H54 (cell line): ENCODE measurements at regions not wholly inside any gene's neighbourhood (a gene's known extent, or its start where the extent isn't known, plus 50 kb on each side); places are given as distances from the start of the nearest gene placed in this dataset.

Source experiments
- DNase-seq: peaks from one replicate; pipeline ENCODE4 v3.0.0; 2011; ENCODE audit warnings: low spot score, mixed read lengths; ENCODE audit not compliant: insufficient read length
- FAIRE-seq: peaks from 3 replicates; lab custom pipeline; 2011; peaks lifted over from hg19 to GRCh38; lab: Jason Lieb, UNC
- POLR2A ChIP-seq: IDR thresholded peaks from 2 replicates; pipeline ENCODE4 v1.6.1; 2011; ENCODE audit warnings: low read depth, mild to moderate bottlenecking, low read length

DNA sequence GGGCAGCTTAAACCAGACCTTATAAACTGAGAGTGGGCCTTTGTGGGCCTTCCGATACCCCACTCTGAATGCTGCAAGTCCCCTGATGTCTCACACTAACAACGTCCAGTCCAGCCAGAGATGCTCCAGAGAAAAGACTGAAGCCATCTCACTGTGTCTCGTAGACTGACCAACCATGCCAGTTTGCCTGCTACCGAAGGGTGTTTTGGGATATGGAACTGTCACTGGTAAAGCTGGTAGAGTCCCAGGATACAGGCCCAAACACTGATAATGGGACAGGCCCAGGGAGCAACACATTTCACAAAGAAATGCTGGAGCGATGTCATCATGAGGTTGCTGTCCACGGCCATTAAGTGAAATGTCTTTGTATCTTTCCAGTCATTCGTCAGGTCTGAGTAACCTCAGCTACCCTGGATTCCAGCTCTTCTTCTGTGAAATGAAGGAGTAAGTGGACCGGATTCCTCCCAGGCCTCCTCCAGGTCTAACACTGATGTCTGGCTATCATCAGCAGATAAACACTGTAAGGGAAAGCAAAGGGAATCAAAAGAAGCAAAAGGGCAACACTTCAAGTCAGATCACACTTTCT is 81.6 kb downstream of the SLC5A7 start:
- no peak for FAIRE-seq
- DNase-seq = no peak
- TF ChIP-seq POLR2A = no peak

DNA sequence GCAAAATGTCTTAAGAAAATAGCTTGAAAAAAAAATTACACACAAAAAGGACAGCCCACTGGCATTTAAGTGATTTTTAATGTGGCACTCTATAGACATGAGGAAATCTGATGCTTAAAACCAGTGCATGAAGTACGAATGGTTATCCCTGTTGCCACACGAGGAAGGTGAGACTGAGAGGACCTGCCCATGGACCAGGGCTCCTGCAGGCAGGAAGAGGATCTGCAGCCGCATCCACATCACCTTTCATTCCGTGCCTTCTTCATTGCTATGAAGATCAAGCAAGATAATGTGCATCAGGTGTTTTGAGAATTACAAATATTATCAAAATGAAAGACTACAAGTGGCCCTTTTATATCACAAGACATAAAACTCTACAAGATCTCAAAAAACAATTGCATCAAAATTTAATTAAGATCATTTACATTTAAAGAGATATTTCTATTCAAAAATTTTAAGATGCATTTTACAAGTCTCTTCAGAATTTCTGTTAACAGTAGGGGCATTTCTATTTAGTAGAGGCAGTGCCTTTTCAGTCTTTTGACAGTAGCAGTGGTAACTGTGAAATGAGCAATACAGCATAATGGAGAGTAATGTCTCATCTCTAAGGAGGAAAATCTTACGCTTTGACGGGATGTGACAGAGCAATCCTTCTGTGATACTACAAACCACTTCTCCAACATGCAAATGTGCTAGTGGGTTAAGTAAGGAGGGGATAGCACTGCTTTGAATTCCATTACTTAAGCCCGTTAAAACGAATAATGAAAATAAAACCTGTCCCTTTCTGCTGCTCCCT is 83.4 kb downstream of the SLC5A7 start:
- FAIRE-seq (no peak), DNase-seq (no peak)
- TF ChIP-seq POLR2A = no peak

DNA sequence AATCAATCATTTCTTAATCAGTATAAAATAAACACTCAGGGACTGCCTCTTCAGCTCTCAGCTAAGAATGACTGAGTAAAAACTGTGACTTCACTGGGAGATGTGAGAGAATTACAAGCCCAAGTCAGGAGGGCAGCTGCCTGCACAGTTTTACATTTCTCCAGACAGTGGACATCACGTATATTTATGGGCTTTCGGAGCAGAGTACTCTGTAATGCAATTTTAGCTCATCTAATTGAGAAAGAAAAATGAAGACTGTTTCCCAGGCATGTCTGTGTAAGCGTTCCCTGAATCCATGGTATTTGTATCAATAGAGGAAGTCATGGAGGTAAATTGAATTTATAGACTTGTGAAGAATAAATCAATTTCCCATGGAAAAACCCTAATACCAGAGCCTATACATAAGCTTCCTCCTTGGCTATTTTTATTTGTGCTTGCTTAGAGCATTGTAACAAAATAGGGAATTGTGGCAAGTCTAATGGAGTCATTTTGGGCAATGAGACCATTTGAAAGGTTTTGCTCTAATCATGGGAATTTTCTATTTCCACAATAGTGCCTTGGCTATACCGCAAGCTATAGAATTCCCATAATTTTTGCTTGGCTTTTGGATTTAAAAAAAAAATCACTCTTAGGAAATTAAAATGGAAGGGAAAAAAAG is 87.2 kb downstream of the SLC5A7 start:
- no peak for DNase-seq
- no peak for FAIRE-seq
- TF ChIP-seq POLR2A = no peak

GRCh38 chr2:108074150-108074549 is 87.8 kb downstream of the SLC5A7 start:
- DNase-seq (no peak), FAIRE-seq (no peak)
- no peak for TF ChIP-seq POLR2A

- FAIRE-seq = no peak
- DNase-seq = no peak
- no peak for TF ChIP-seq POLR2A
Observed at GRCh38 chr2:108074946-108075345, 88.6 kb downstream of the SLC5A7 start.

- FAIRE-seq = no peak
- no peak for DNase-seq
- no peak for TF ChIP-seq POLR2A
Observed at GRCh38 chr2:108076527-108076926, 90.2 kb downstream of the SLC5A7 start.

- TF ChIP-seq POLR2A = no peak
- no peak for FAIRE-seq
- no peak for DNase-seq
Observed at GRCh38 chr2:108079736-108080135, 93.4 kb downstream of the SLC5A7 start.

DNA sequence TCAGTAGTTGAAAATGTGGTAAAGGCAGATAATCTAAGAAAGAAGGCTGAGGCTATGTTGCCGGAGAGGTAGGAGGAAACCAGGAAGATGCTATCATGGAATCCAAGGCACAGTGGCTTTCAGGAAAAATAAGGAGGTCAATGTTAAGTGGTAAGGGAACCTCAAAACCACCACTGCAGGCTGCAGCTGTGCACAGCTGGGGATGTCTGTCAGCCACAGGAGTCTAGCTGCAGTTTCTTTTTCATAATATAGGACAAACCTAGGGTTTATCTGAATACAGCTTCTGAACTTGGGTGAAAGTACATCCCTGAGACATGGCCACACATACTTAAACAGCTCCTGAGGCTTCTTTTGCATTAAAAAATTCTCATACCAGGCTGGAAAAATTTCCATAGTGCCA is 93.9 kb downstream of the SLC5A7 start:
- no peak for FAIRE-seq
- no peak for DNase-seq
- TF ChIP-seq POLR2A = no peak

- TF ChIP-seq POLR2A = no peak
- DNase-seq (no peak), FAIRE-seq (no peak)
Observed at GRCh38 chr2:108082978-108083377, 96.7 kb downstream of the SLC5A7 start.

DNA sequence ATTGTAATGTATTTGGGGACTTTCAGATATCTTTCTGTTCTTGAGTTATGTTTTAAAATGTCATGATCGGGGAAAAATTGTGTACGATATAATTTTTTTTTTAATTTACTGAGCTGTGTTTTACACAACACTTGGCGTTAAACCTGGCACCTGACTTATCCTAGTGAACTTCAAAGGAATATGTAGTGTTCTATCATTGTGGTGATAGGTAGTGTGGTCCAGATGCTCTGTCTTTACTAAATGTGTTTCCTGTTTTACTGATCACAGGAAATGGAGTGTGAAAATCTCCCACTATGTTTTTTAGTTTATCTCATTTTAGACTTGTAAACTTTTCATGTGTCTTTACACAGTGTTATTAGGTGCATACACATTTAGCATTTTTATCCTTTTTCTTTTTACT is 98.0 kb downstream of the SLC5A7 start:
- FAIRE-seq = no peak
- DNase-seq = no peak
- no peak for TF ChIP-seq POLR2A

GRCh38 chr2:108092886-108093285 is 106.6 kb downstream of the SLC5A7 start:
- DNase-seq (no peak), FAIRE-seq (no peak)
- TF ChIP-seq POLR2A = no peak

GRCh38 chr2:108101481-108101880 is 115.2 kb downstream of the SLC5A7 start:
- DNase-seq (no peak), FAIRE-seq (no peak)
- no peak for TF ChIP-seq POLR2A

GRCh38 chr2:108106731-108107130 is 120.4 kb downstream of the SLC5A7 start:
- FAIRE-seq (no peak), DNase-seq (no peak)
- no peak for TF ChIP-seq POLR2A

GRCh38 chr2:108111936-108112335 is 125.6 kb downstream of the SLC5A7 start:
- DNase-seq = no peak
- TF ChIP-seq POLR2A = no peak
- no peak for FAIRE-seq
